Ascending aorta (tissue), 2 donors: ENCODE measurements at regions not wholly inside any gene's neighbourhood (a gene's known extent, or its start where the extent isn't known, plus 50 kb on each side); places are given as distances from the start of the nearest gene placed in this dataset.
"Not testable (repeated sequence)": the region's sequence is repeated elsewhere in the genome, so short reads cannot be mapped to it uniquely, and the experiment has no call there.

ENCODE experiments used
- DNase-seq, 2 donors: peaks; one replicate each; pipeline ENCODE4 v3.0.0-alpha.2; 2019; ENCODE audit warnings: low spot score in 2 of 2
- H3K27ac ChIP-seq, 2 donors: fragments of 200-600 bp; sonication (generic); one replicate each; pipeline ENCODE4 v1.5.1; 2016 to 2017; ENCODE audit warnings: mild to moderate bottlenecking in 1 of 2
- H3K27me3 ChIP-seq: fragments of 200-600 bp; sonication (generic); one replicate; pipeline ENCODE4 v1.5.1; 2017
- H3K36me3 ChIP-seq, 2 donors: fragments of 200-600 bp; sonication (generic); one replicate each; pipeline ENCODE4 v1.5.1; 2016
- H3K4me1 ChIP-seq, 2 donors: fragments of 200-600 bp; sonication (generic); one replicate each; pipeline ENCODE4 v1.5.1; 2016 to 2017; ENCODE audit warnings: mild to moderate bottlenecking in 1 of 2
- H3K4me3 ChIP-seq, 2 donors: fragments of 200-600 bp; sonication (generic); one replicate each; pipeline ENCODE4 v1.5.1; 2016 to 2017; ENCODE audit warnings: mild to moderate bottlenecking in 1 of 2
- H3K9me3 ChIP-seq, 2 donors: fragments of 200-600 bp; sonication (generic); one replicate each; pipeline ENCODE4 v1.5.1; 2016
- CTCF ChIP-seq, 3 experiments: fragments of 200-600 bp in 2 of 3; fragments of 450-650 bp in 1 of 3; sonication (generic) in 2 of 3; IDR thresholded peaks; one replicate each; pipeline ENCODE4 v1.5.1; 2016 to 2019; ENCODE audit warnings: antibody characterized with exemption in 3 of 3, mild to moderate bottlenecking in 1 of 3, moderate library complexity in 1 of 3
- intact Hi-C: fragments of 100-400 bp; cut with DNase I; formaldehyde crosslinking; loops from one replicate; pipeline ENCODE4 v1.15.1; 2023

- intact Hi-C loops = no loop called here
- no peak overlapping the region for H3K27ac ChIP-seq
- H3K36me3 ChIP-seq = no peaks in the 10 kb centered on the region
- H3K4me1 ChIP-seq = no peaks in the 10 kb centered on the region
- TF ChIP-seq CTCF (IDR thresholded peaks at IDR 0.05) = no peak
- peaks cover 0 to 9% of the 10 kb centered on the region in 2 donors for H3K9me3 ChIP-seq
- DNase-seq = no peak
- H3K27me3 ChIP-seq = no peaks in the 10 kb centered on the region
- H3K4me3 ChIP-seq = no peak overlapping the region
Measured at GRCh38 chr15:39514933-39515332, 65.9 kb upstream of the THBS1 start.

- H3K27me3 ChIP-seq = no peaks in the 10 kb centered on the region
- DNase-seq = no peak
- H3K36me3 ChIP-seq = no peaks in the 10 kb centered on the region
- intact Hi-C loops = no loop called here
- H3K4me1 ChIP-seq = no peaks in the 10 kb centered on the region
- no peak for TF ChIP-seq CTCF (IDR thresholded peaks at IDR 0.05)
- no peak overlapping the region for H3K4me3 ChIP-seq
- no peak overlapping the region for H3K27ac ChIP-seq
- H3K9me3 ChIP-seq = peaks cover 0 to 9% of the 10 kb centered on the region in 2 donors
Measured at GRCh38 chr15:39515765-39516164, 65.1 kb upstream of the THBS1 start.

GRCh38 chr15:39517122-39517855 is 63.6 kb upstream of the THBS1 start:
- DNase-seq = no peak
- Histone ChIP-seq H3K36me3 (no peaks in the 10 kb centered on the region), H3K27me3 (no peaks in the 10 kb centered on the region), H3K4me3 (no peak overlapping the region), H3K9me3 (peaks cover 0 to 9% of the 10 kb centered on the region in 2 donors), H3K4me1 (no peaks in the 10 kb centered on the region), H3K27ac (no peak overlapping the region)
- intact Hi-C loops = no loop called here
- no peak for TF ChIP-seq CTCF (IDR thresholded peaks at IDR 0.05)

- DNase-seq, H3K4me3 ChIP-seq, intact Hi-C loops, H3K4me1 ChIP-seq, H3K9me3 ChIP-seq, H3K27ac ChIP-seq, H3K36me3 ChIP-seq, H3K27me3 ChIP-seq: not testable (repeated sequence)
Measured at GRCh38 chr15:39523968-39524367, 56.9 kb upstream of the THBS1 start.

GRCh38 chr15:39529457-39529856 is 51.4 kb upstream of the THBS1 start:
- no peak for TF ChIP-seq CTCF (IDR thresholded peaks at IDR 0.05)
- Histone ChIP-seq H3K4me1 (no peaks in the 10 kb centered on the region), H3K27me3 (no peaks in the 10 kb centered on the region), H3K36me3 (no peaks in the 10 kb centered on the region), H3K4me3 (no peak overlapping the region), H3K9me3 (no peaks in the 10 kb centered on the region), H3K27ac (no peak overlapping the region)
- intact Hi-C loops = no loop called here
- DNase-seq = no peak

- H3K9me3 ChIP-seq = no peaks in the 10 kb centered on the region
- no peak overlapping the region for H3K27ac ChIP-seq
- no peaks in the 10 kb centered on the region for H3K4me1 ChIP-seq
- H3K4me3 ChIP-seq = no peak overlapping the region
- no peaks in the 10 kb centered on the region for H3K27me3 ChIP-seq
- DNase-seq = no peak
- H3K36me3 ChIP-seq = no peaks in the 10 kb centered on the region
- intact Hi-C loops = no loop called here
- TF ChIP-seq CTCF (IDR thresholded peaks at IDR 0.05) = no peak
Measured at GRCh38 chr15:39530480-39531342, 50.2 kb upstream of the THBS1 start.
